SK-N-MC (cell line): ENCODE measurements at regions not wholly inside any gene's neighbourhood (a gene's known extent, or its start where the extent isn't known, plus 50 kb on each side); places are given as distances from the start of the nearest gene placed in this dataset.

Experiments
- DNase-seq: peaks from one replicate; pipeline ENCODE4 v3.0.0-alpha.2; 2011; ENCODE audit warnings: low read depth, low spot score
- H3K27ac ChIP-seq: fragments of 200-600 bp; sonication (generic); 2 replicates; pipeline ENCODE4 v1.5.1; 2016; ENCODE audit warnings: mixed run types
- H3K36me3 ChIP-seq: fragments of 200-600 bp; sonication (generic); 2 replicates; pipeline ENCODE4 v1.6.1; 2017; ENCODE audit warnings: antibody characterized with exemption, low read length, mixed read lengths; ENCODE audit not compliant: insufficient read depth
- H3K4me3 ChIP-seq: fragments of 200-600 bp; sonication (generic); 2 replicates; pipeline ENCODE4 v1.5.1; 2016
- H3K9ac ChIP-seq: fragments of 200-600 bp; sonication (generic); 2 replicates; pipeline ENCODE4 v1.8.0; 2017; ENCODE audit warnings: mixed run types, mixed read lengths; ENCODE audit not compliant: insufficient read length
- H3K9me3 ChIP-seq: fragments of 200-600 bp; sonication (generic); 2 replicates; pipeline ENCODE4 v1.6.1; 2017; ENCODE audit warnings: low read depth, mild to moderate bottlenecking, antibody characterized with exemption, low read length, moderate library complexity, mixed read lengths
- EZH2 ChIP-seq: fragments of 200-600 bp; sonication (generic); IDR thresholded peaks from one replicate; pipeline ENCODE4 v1.6.1; 2017; ENCODE audit warnings: antibody characterized with exemption
- FOXP2 ChIP-seq: optimal IDR thresholded peaks from 2 replicates; pipeline ENCODE3; 2011; ENCODE audit warnings: mild to moderate bottlenecking, moderate library complexity; ENCODE audit not compliant: insufficient read depth; ENCODE audit errors: extremely low read length, control extremely low read depth
- POLR2AphosphoS5 ChIP-seq: IDR thresholded peaks from 2 replicates; pipeline ENCODE4 v1.6.1; 2012; ENCODE audit warnings: mild to moderate bottlenecking, low read depth, low read length, borderline replicate concordance

DNA sequence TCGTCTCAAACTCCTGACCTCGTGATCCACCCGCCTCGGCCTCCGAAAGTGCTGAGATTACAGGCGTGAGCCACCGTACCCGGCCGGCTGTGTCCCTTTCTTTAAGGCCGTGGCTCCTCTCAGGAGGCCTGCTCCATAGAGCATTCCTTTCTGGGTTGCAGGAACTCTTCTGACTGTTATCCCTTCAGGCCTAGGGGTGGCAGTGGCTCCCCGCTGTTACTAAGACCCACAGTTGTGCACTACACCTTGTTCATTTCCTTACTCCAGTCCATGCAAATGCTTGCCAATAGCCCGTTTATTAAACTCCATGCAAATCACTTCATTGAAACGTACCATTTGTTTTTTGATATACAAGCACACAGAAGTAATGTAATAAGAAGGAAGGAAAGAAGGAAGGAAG is 234.7 kb downstream of the BCAT1 start:
- no peaks in the 10 kb centered on the region for H3K36me3 ChIP-seq
- H3K4me3 ChIP-seq, result no peak overlapping the region
- DNase-seq, result no peak
- no peak overlapping the region for H3K9ac ChIP-seq
- no peak overlapping the region for H3K27ac ChIP-seq
- H3K9me3 ChIP-seq, result no peaks in the 10 kb centered on the region
- TF ChIP-seq FOXP2 (no peak), EZH2 (no peak), POLR2AphosphoS5 (no peak)

DNA sequence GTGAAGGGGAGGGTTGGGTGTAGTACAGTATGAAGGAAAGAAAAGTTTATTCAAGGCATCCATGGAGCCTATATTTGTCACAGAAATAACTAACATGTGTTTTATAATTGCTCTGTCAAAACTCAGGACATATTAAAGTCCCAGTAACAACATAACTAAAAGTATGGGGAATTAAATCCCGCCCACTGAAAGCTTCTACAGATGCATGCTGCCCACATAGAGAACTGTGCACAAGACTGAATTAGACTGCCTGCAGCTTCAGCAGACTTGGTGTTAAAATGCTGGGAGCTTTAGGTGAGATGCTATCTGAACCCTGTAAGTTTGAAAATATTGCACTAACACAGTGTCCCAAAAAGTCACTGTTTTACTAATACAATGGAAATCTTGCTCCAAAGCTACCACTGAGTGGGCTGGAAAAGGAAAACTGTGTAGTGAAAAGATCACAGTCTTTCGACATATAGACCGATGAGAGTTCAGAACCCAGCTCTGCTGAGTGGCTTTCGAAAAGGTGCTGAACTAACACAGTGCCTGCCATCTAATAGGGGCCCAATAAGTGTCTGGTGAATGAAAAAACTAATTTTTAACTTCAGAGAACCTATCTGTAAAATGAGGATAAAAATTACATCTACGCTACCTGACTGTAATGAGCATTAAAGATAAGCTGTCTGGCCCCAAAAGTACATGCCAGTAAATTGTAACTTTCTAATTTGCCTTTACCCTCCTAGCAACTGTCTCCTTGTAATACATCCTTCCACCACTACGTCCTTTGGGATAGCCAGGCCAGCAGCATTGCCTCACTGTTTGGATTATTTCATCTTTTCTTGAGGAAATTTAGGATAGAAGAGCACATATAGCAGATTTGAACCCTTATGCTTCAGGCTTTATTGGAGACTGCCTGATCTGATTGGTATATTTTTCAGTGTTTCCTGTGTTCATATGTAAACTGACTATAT is 237.6 kb downstream of the BCAT1 start:
- Histone ChIP-seq H3K9ac (no peak overlapping the region), H3K36me3 (no peaks in the 10 kb centered on the region), H3K4me3 (no peak overlapping the region), H3K9me3 (no peaks in the 10 kb centered on the region), H3K27ac (no peak overlapping the region)
- DNase-seq, result no peak
- TF ChIP-seq POLR2AphosphoS5 (no peak), EZH2 (no peak), FOXP2 (no peak)

GRCh38 chr12:24709216-24709615 is 239.7 kb downstream of the BCAT1 start:
- H3K36me3 ChIP-seq, result no peaks in the 10 kb centered on the region
- no peak overlapping the region for H3K4me3 ChIP-seq
- no peak for DNase-seq
- no peaks in the 10 kb centered on the region for H3K9me3 ChIP-seq
- TF ChIP-seq POLR2AphosphoS5 (no peak), EZH2 (no peak), FOXP2 (no peak)
- no peak overlapping the region for H3K27ac ChIP-seq
- H3K9ac ChIP-seq, result no peak overlapping the region

- no peaks in the 10 kb centered on the region for H3K36me3 ChIP-seq
- H3K9me3 ChIP-seq, result no peaks in the 10 kb centered on the region
- H3K9ac ChIP-seq, result no peak overlapping the region
- DNase-seq, result no peak
- no peak for TF ChIP-seq EZH2
- TF ChIP-seq POLR2AphosphoS5, result no peak
- TF ChIP-seq FOXP2, result no peak
- no peak overlapping the region for H3K27ac ChIP-seq
- H3K4me3 ChIP-seq, result no peak overlapping the region
Observed at GRCh38 chr12:24708718-24709117, 240.2 kb downstream of the BCAT1 start.

- H3K36me3 ChIP-seq, result no peaks in the 10 kb centered on the region
- H3K9ac ChIP-seq, result no peak overlapping the region
- TF ChIP-seq FOXP2 (no peak), EZH2 (no peak), POLR2AphosphoS5 (no peak)
- DNase-seq, result no peak
- H3K9me3 ChIP-seq, result no peaks in the 10 kb centered on the region
- no peak overlapping the region for H3K27ac ChIP-seq
- no peak overlapping the region for H3K4me3 ChIP-seq
Observed at GRCh38 chr12:24708043-24708442, 240.9 kb downstream of the BCAT1 start.

DNA sequence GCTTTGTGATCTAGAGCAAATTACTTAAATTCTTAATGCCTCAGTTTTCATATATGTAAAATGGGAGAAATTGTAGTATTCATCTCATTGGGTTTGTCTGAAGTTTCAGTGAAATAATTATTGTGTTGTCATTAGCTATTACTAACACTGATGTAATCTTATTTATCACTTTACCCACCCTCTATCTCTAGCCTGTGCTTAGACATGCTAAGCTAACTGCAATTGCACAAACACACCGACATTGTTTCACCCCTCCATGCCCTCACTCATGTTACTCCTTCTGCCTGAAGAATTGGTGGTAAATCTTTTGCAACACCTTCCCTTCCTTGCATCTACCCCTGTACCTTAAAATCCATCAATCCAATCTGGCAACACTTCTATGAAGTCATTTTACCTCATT is 241.6 kb downstream of the BCAT1 start:
- TF ChIP-seq FOXP2 (no peak), POLR2AphosphoS5 (no peak), EZH2 (no peak)
- no peaks in the 10 kb centered on the region for H3K36me3 ChIP-seq
- no peak for DNase-seq
- H3K9ac ChIP-seq, result no peak overlapping the region
- no peak overlapping the region for H3K27ac ChIP-seq
- H3K4me3 ChIP-seq, result no peak overlapping the region
- H3K9me3 ChIP-seq, result no peaks in the 10 kb centered on the region

- no peak for TF ChIP-seq POLR2AphosphoS5
- no peak for TF ChIP-seq EZH2
- no peak for TF ChIP-seq FOXP2
- Histone ChIP-seq H3K36me3 (no peaks in the 10 kb centered on the region), H3K9ac (no peak overlapping the region)
Observed at GRCh38 chr12:24705741-24706358, 243.1 kb downstream of the BCAT1 start.

GRCh38 chr12:24705216-24705615 is 243.7 kb downstream of the BCAT1 start:
- no peak for TF ChIP-seq POLR2AphosphoS5
- no peak for TF ChIP-seq EZH2
- no peak for TF ChIP-seq FOXP2
- DNase-seq, result no peak
- Histone ChIP-seq H3K9ac (no peak overlapping the region), H3K4me3 (no peak overlapping the region), H3K27ac (no peak overlapping the region), H3K36me3 (no peaks in the 10 kb centered on the region), H3K9me3 (no peaks in the 10 kb centered on the region)

More at GRCh38 chr12:24705741-24706358, 243.1 kb downstream of the BCAT1 start:
- no peak for DNase-seq
- H3K9me3 ChIP-seq, result no peaks in the 10 kb centered on the region
- no peak overlapping the region for H3K27ac ChIP-seq
- no peak overlapping the region for H3K4me3 ChIP-seq
